ENCODE measurements at regions not wholly inside any gene's neighbourhood (a gene's known extent, or its start where the extent isn't known, plus 50 kb on each side); places are given as distances from the start of the nearest gene placed in this dataset.

GRCh38 chr10:128843972-128844371 is 623.1 kb upstream of the MGMT start:
- H3K36me3 ChIP-seq (replicated peaks in 1 of 2; ENCODE audit: control insufficient read depth in 1 of 2, insufficient read depth in 2 of 2, low read length in 1 of 2): no peaks in the 10 kb centered on the region
- H3K4me2 ChIP-seq: no peak overlapping the region
- TF ChIP-seq MEF2A (IDR thresholded peaks at IDR 0.05; ENCODE audit: borderline replicate concordance, low read depth) (no peak), RXRA (IDR thresholded peaks at IDR 0.05; ENCODE audit: borderline replicate concordance, low read depth) (no peak), RAD21 (IDR thresholded peaks at IDR 0.05; ENCODE audit: low read length) (peak; percentile 53), NRF1 (IDR thresholded peaks at IDR 0.05; ENCODE audit: low read depth, low read length) (no peak)
- TF ChIP-seq, protein P1, sequence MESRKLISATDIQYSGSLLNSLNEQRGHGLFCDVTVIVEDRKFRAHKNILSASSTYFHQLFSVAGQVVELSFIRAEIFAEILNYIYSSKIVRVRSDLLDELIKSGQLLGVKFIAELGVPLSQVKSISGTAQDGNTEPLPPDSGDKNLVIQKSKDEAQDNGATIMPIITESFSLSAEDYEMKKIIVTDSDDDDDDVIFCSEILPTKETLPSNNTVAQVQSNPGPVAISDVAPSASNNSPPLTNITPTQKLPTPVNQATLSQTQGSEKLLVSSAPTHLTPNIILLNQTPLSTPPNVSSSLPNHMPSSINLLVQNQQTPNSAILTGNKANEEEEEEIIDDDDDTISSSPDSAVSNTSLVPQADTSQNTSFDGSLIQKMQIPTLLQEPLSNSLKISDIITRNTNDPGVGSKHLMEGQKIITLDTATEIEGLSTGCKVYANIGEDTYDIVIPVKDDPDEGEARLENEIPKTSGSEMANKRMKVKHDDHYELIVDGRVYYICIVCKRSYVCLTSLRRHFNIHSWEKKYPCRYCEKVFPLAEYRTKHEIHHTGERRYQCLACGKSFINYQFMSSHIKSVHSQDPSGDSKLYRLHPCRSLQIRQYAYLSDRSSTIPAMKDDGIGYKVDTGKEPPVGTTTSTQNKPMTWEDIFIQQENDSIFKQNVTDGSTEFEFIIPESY (IDR thresholded peaks at IDR 0.05; ENCODE audit: borderline replicate concordance, low read depth): no peak
- TF ChIP-seq, protein P2, sequence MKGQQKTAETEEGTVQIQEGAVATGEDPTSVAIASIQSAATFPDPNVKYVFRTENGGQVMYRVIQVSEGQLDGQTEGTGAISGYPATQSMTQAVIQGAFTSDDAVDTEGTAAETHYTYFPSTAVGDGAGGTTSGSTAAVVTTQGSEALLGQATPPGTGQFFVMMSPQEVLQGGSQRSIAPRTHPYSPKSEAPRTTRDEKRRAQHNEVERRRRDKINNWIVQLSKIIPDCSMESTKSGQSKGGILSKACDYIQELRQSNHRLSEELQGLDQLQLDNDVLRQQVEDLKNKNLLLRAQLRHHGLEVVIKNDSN (IDR thresholded peaks at IDR 0.05; ENCODE audit: borderline replicate concordance, low read depth): no peak
- TF ChIP-seq, protein P3, sequence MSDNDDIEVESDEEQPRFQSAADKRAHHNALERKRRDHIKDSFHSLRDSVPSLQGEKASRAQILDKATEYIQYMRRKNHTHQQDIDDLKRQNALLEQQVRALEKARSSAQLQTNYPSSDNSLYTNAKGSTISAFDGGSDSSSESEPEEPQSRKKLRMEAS (IDR thresholded peaks at IDR 0.05; ENCODE audit: low read depth): no peak
- no peak for DNase-seq
- H3K9me2 ChIP-seq: no peaks in the 10 kb centered on the region
- POLR2A ChIA-PET: no interaction called here
- no peaks in the 10 kb centered on the region for H3F3A ChIP-seq (replicated peaks; ENCODE audit: insufficient read depth)
- H3K9ac ChIP-seq: no peak overlapping the region
- no peak overlapping the region for H3K27ac ChIP-seq (ENCODE audit: low read depth in 2 of 2, low read length in 1 of 2)
- H3K9me3 ChIP-seq: peaks cover 5% of the 10 kb centered on the region; the same call in 1 of the 2 replicates
- no peak overlapping the region for H3K4me3 ChIP-seq (ENCODE audit: low read depth in 2 of 2, low read length in 1 of 2)
- H2AFZ ChIP-seq (ENCODE audit: low read depth): no peak overlapping the region
- no peaks in the 10 kb centered on the region for H3K27me3 ChIP-seq (ENCODE audit: insufficient read depth)
- no peaks in the 10 kb centered on the region for H3K4me1 ChIP-seq (ENCODE audit: control insufficient read depth in 1 of 2, insufficient read depth in 2 of 2, low read depth in 1 of 2, low read length in 1 of 2)
- CTCF ChIA-PET: interaction anchor here (0.9 to 1.3 kb wide), 2 partner anchors 16 to 576 kb away, joined by 4 to 6 read pairs; no protein-coding TSS in a partner anchor
- WGBS (ENCODE audit: low lambda C conversion rate): 11% methylated on average over 4 of the region's 4 CpGs
- no peaks in the 10 kb centered on the region for H3K79me2 ChIP-seq (ENCODE audit: insufficient read depth)
- no peaks in the 10 kb centered on the region for H4K20me1 ChIP-seq (ENCODE audit: insufficient read depth)

DNA sequence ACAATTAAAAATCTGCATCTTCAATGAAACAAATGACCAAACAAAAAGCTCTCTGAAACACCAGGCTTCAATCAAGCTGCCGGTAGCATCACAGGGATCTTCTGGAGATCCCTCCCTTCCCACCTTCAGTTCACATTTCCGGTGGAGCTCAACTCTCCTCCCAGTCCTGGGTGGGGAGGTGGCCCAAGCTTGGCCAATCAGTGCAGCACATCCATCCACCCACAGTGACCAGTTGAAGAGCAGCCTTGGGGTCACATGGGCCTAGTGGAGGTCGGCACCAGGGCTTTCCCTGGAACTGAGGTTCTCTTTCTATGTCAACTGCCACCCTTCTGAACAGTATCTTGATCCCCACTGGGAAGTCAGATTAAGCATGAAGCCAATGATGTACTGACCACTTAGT is 620.1 kb upstream of the MGMT start:
- no peaks in the 10 kb centered on the region for H3K9me3 ChIP-seq
- DNase-seq: no peak
- WGBS (ENCODE audit: low lambda C conversion rate): 29% methylated on average over 3 of the region's 3 CpGs
- no peaks in the 10 kb centered on the region for H3K27me3 ChIP-seq (ENCODE audit: insufficient read depth)
- no peak overlapping the region for H3K4me2 ChIP-seq
- no peak overlapping the region for H2AFZ ChIP-seq (ENCODE audit: low read depth)
- H3K79me2 ChIP-seq (ENCODE audit: insufficient read depth): no peaks in the 10 kb centered on the region
- H4K20me1 ChIP-seq (ENCODE audit: insufficient read depth): no peaks in the 10 kb centered on the region
- no peaks in the 10 kb centered on the region for H3K36me3 ChIP-seq (replicated peaks in 1 of 2; ENCODE audit: control insufficient read depth in 1 of 2, insufficient read depth in 2 of 2, low read length in 1 of 2)
- H3K9me2 ChIP-seq: no peaks in the 10 kb centered on the region
- no peak for TF ChIP-seq TEAD4 (IDR thresholded peaks at IDR 0.05; ENCODE audit: borderline replicate concordance, insufficient read depth)
- no peaks in the 10 kb centered on the region for H3K4me1 ChIP-seq (ENCODE audit: control insufficient read depth in 1 of 2, insufficient read depth in 2 of 2, low read depth in 1 of 2, low read length in 1 of 2)
- no peak overlapping the region for H3K27ac ChIP-seq (ENCODE audit: low read depth in 2 of 2, low read length in 1 of 2)
- no peak overlapping the region for H3K4me3 ChIP-seq (ENCODE audit: low read depth in 2 of 2, low read length in 1 of 2)
- no peak overlapping the region for H3K9ac ChIP-seq
- POLR2A ChIA-PET: no interaction called here
- CTCF ChIA-PET: interaction anchor here (1.2 kb wide), 1 partner anchor 579 kb away, joined by 5 read pairs; no protein-coding TSS in a partner anchor
- no peaks in the 10 kb centered on the region for H3F3A ChIP-seq (replicated peaks; ENCODE audit: insufficient read depth)

DNA sequence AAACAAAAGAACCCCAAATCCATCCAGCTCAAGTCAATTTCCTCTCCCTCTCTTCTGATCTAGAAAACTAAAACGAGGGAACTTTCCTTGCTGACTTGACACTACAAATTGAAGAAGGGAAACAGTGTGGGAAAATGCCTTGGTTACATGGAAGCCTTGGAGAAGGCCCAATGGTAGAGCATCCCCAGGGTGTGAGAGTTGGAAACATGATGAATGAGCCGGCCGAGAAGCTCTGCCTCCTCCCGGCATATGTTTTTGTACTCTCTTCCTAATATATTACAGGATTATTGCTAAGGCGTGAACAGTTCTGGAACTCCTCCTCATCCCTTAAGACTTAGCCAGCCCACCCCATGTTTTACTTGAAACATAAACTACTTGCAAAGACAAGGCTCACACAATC is 618.2 kb upstream of the MGMT start:
- Histone ChIP-seq H3K9ac (no peak overlapping the region), H3K9me2 (no peaks in the 10 kb centered on the region), H3K27ac (ENCODE audit: low read depth in 2 of 2, low read length in 1 of 2) (no peak overlapping the region), H3K36me3 (replicated peaks in 1 of 2; ENCODE audit: control insufficient read depth in 1 of 2, insufficient read depth in 2 of 2, low read length in 1 of 2) (no peaks in the 10 kb centered on the region), H3K4me3 (ENCODE audit: low read depth in 2 of 2, low read length in 1 of 2) (no peak overlapping the region), H3F3A (replicated peaks; ENCODE audit: insufficient read depth) (no peaks in the 10 kb centered on the region), H3K4me2 (no peak overlapping the region), H3K79me2 (ENCODE audit: insufficient read depth) (no peaks in the 10 kb centered on the region), H2AFZ (ENCODE audit: low read depth) (no peak overlapping the region), H3K9me3 (no peaks in the 10 kb centered on the region), H4K20me1 (ENCODE audit: insufficient read depth) (no peaks in the 10 kb centered on the region), H3K4me1 (ENCODE audit: control insufficient read depth in 1 of 2, insufficient read depth in 2 of 2, low read depth in 1 of 2, low read length in 1 of 2) (no peaks in the 10 kb centered on the region; a peak in 1 of 4 replicates), H3K27me3 (ENCODE audit: insufficient read depth) (no peaks in the 10 kb centered on the region)
- 54% methylated on average over 5 of the region's 5 CpGs for WGBS (ENCODE audit: low lambda C conversion rate)
- no peak for TF ChIP-seq POLR2AphosphoS5 (IDR thresholded peaks at IDR 0.05; ENCODE audit: low read depth, low read length)
- no peak for DNase-seq
- ChIA-PET POLR2A (no interaction called here), CTCF (interaction anchor here (1.5 kb wide), 1 partner anchor 12 kb away, joined by 3 read pairs; no protein-coding TSS in a partner anchor)
